GM12891 (cell line): ENCODE measurements at regions not wholly inside any gene's neighbourhood (a gene's known extent, or its start where the extent isn't known, plus 50 kb on each side); places are given as distances from the start of the nearest gene placed in this dataset.
"Not testable (repeated sequence)": the region's sequence is repeated elsewhere in the genome, so short reads cannot be mapped to it uniquely, and the experiment has no call there.

Experiments used
- DNase-seq: peaks from one replicate; pipeline ENCODE4 v3.0.0; 2011; ENCODE audit warnings: low spot score; ENCODE audit not compliant: insufficient read length
- FAIRE-seq: peaks from 2 replicates; lab custom pipeline; 2011; peaks lifted over from hg19 to GRCh38; lab: Jason Lieb, UNC
- PAX5 ChIP-seq: IDR thresholded peaks from 2 replicates; pipeline ENCODE4 v1.6.1; 2011; ENCODE audit warnings: low read length, moderate library complexity, mild to moderate bottlenecking; ENCODE audit not compliant: insufficient read depth, severe bottlenecking
- POLR2A ChIP-seq: IDR thresholded peaks from 2 replicates; pipeline ENCODE4 v1.6.1; 2011; ENCODE audit warnings: low read depth, low read length, control low read depth
- POLR2AphosphoS5 ChIP-seq: IDR thresholded peaks from 2 replicates; pipeline ENCODE4 v1.6.1; 2011; ENCODE audit warnings: low read depth, low read length, control low read depth
- POU2F2 ChIP-seq: IDR thresholded peaks from 2 replicates; pipeline ENCODE4 v1.6.1; 2011; ENCODE audit warnings: low read depth, mild to moderate bottlenecking, control low read depth, low read length, moderate library complexity
- SPI1 ChIP-seq: IDR thresholded peaks from 2 replicates; pipeline ENCODE4 v1.6.1; 2011; ENCODE audit warnings: low read depth, low read length, control low read depth
- TAF1 ChIP-seq: IDR thresholded peaks from 2 replicates; pipeline ENCODE4 v1.6.1; 2011; ENCODE audit warnings: low read depth, low read length, control low read depth

DNA sequence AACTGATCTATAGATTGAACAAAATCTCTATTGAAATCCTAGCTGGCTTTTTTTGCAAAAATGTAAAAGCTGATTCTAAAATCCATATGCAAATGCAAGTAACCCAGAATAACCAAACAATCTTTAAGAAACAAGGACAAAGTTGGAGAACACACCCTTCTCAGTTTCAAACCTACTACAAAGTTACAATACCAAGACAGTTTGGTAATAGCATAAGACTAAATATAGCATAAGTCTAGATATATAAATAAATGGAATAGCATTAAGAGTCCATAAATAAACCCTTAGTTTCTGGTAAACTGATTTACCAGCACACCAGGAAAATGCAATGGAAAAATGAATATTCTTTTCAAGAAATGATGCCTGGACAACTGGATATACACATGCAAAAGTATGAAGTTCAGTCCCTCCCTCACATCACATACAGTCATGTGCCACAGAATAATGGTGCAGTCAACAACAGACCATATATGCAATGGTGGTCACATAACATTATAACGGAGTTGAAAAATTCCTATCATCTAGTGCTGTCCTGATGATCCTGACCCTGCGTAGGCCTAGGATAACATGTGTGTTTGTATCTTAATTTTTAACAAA is 94.5 kb upstream of the GRIN2B start:
- no peak for DNase-seq
- no peak for FAIRE-seq
- no peak for TF ChIP-seq POU2F2
- no peak for TF ChIP-seq POLR2AphosphoS5
- TF ChIP-seq TAF1, result no peak
- no peak for TF ChIP-seq POLR2A
- TF ChIP-seq PAX5, result no peak
- TF ChIP-seq SPI1, result no peak

DNA sequence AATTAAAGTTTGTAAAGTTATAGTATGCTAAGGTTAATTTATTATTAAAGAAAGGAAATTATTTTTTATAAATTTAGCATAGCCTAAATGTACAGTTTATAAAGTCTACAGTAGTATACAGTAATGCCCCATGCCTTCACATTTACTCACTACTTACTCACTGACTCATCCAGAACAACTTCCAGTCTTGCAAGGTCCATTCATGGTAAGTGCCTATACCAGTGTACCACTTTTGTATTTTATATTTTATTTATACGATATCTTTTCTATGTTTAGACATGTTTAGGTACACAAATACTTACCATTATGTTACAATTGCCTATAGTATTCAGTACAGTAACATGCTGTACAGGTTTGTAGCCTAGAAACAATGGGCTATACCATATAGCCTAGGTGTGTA is 95.1 kb upstream of the GRIN2B start:
- DNase-seq (no peak), FAIRE-seq (no peak)
- TF ChIP-seq PAX5, result no peak
- no peak for TF ChIP-seq POU2F2
- TF ChIP-seq SPI1, result no peak
- no peak for TF ChIP-seq POLR2A
- no peak for TF ChIP-seq POLR2AphosphoS5
- TF ChIP-seq TAF1, result no peak

- DNase-seq, result no peak
- no peak for FAIRE-seq
- no peak for TF ChIP-seq POU2F2
- no peak for TF ChIP-seq POLR2A
- no peak for TF ChIP-seq POLR2AphosphoS5
- TF ChIP-seq SPI1, result no peak
- no peak for TF ChIP-seq TAF1
- no peak for TF ChIP-seq PAX5
These were observed 105.4 kb upstream of the GRIN2B start for GRCh38 chr12:14086838-14087237.

GRCh38 chr12:14099994-14100393 is 118.6 kb upstream of the GRIN2B start:
- DNase-seq (no peak), FAIRE-seq (no peak)
- no peak for TF ChIP-seq POLR2A
- TF ChIP-seq SPI1, result no peak
- no peak for TF ChIP-seq POLR2AphosphoS5
- no peak for TF ChIP-seq TAF1
- TF ChIP-seq PAX5, result no peak

DNA sequence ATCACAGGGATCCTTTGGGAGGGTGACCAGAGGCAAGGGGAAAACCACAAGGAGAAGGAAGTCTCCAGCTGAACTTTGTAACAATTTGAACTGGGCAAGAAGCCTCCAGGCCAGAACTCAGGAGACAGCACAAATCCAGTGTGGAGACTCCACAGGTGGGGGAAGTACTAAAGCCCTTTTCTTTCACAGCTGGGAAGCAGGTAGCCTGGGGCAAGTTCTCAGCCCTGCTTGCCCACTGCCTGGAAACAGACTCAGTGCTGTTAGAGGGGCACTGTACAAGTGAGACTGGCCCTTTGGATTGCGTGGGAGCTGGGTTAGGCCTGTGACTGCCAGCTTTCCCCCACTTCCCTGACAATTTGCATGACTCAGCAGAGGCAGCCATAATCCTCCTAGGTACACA is 120.2 kb upstream of the GRIN2B start:
- FAIRE-seq, result not testable (repeated sequence)

DNA sequence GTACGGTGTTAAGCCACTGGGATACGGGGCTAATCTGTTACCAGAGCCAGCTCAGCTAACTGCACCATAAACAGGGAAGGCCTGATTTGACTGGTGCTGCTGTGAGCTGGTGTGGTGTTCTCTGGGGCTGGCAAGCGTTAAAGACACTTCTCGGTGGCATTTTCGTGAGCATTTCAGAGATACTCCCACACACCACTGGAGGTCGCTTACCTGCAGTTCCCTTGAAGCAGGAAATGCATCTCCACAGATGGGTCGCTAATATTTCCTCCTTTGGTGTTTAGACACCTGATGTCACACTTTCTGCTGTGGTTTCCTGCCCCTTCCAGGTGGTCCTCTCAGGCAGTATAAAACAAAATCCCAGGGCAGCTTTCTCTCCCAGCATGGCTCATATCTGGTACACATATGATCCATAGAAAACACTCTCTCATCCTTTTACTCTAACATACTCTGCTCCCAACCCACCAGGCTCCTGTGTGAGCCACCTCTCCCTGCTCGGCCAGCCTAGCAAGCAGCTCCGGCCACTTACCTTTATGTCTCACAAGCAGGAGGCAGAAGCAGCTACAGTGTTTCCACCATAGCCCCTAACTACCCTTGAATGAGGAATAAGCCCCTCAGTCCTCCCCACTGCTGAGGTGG is 129.9 kb upstream of the GRIN2B start:
- TF ChIP-seq POU2F2 (no peak), TAF1 (no peak), POLR2AphosphoS5 (no peak), SPI1 (no peak), POLR2A (no peak), PAX5 (no peak)
- FAIRE-seq (peak; percentile 87), DNase-seq (peak; percentile 17)

More for the DNA sequence above, 120.2 kb upstream of the GRIN2B start:
- DNase-seq, result not testable (repeated sequence)

DNA sequence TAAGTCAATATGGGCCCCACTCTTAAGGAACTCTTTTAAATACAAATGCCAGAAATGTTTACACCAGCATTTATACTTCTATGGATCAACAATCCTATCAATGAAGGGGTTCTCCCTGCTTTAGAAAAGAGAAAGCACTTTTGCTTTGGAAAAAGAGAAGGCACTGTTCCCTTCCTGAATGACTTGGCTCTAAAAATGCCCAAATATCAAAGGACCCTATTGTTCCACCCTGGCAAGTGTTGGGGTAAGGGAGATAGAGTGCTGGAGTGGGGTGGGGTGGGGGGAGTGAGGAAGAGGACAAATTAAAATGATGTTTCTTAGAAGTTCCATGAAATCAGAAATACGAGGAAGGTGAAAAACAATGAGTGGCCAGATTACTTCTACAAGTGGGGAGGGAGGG is 131.6 kb upstream of the GRIN2B start:
- FAIRE-seq (no peak), DNase-seq (no peak)
- TF ChIP-seq TAF1, result no peak
- no peak for TF ChIP-seq PAX5
- no peak for TF ChIP-seq POLR2A
- no peak for TF ChIP-seq SPI1
- TF ChIP-seq POU2F2, result no peak
- no peak for TF ChIP-seq POLR2AphosphoS5

DNA sequence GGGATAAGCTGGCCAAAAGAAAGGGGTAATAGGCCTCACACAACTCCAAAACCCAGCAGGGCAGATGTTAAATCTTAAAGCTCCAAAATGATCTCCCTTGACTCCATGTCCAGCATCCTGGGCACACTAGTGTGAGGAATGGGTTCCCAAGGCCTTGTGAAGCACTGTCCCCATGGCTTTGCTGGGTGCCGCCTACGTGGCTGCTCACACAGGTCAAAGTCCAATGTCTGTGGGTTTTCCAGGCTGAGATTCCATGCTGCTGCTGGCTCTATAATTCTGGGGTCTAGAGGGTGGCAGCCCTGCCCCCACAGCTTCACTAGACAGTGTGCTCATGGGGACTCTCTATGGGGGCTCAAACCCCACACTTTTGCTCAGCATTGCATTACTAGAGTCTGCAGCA is 145.3 kb upstream of the GRIN2B start:
- FAIRE-seq, result no peak
- no peak for TF ChIP-seq POLR2AphosphoS5
- no peak for DNase-seq

- DNase-seq (no peak), FAIRE-seq (no peak)
- TF ChIP-seq POLR2AphosphoS5, result no peak
- no peak for TF ChIP-seq SPI1
- TF ChIP-seq PAX5, result no peak
- no peak for TF ChIP-seq TAF1
- TF ChIP-seq POU2F2, result no peak
- TF ChIP-seq POLR2A, result no peak
These were observed 148.3 kb upstream of the GRIN2B start for GRCh38 chr12:14129611-14130195.

DNA sequence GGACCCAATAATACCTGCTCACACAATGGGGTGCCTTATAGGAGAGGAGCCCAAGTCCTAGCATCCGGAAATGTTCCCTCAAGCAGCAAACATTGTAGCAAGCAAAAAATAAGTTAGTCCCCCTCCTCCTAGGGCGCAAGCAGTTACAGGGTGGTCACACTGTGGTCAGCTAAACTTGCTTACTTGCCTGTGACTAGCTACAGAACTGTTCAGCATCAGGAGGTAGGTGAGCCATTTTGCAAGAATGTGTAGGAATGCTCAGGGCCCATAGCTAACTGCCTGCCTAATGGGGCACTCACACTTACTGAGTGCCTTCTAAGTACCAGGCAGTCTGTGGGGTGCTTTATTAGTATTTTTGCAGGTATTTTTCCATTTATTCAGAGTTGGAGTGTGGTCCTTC is 154.6 kb upstream of the GRIN2B start:
- DNase-seq (no peak), FAIRE-seq (no peak)
- TF ChIP-seq POLR2AphosphoS5, result no peak
- TF ChIP-seq POU2F2, result no peak

- DNase-seq (no peak), FAIRE-seq (no peak)
- TF ChIP-seq PAX5 (no peak), TAF1 (no peak), SPI1 (no peak), POU2F2 (no peak), POLR2AphosphoS5 (no peak), POLR2A (no peak)
These were observed 157.1 kb upstream of the GRIN2B start for GRCh38 chr12:14138495-14138894.
